GM21619 (cell line): ENCODE measurements at regions not wholly inside any gene's neighbourhood (a gene's known extent, or its start where the extent isn't known, plus 50 kb on each side); places are given as distances from the start of the nearest gene placed in this dataset.

Experiments
- ATAC-seq: cut with Tn5 transposase; IDR thresholded peaks from one replicate; pipeline ENCODE4 v1.9.1; 2021; ENCODE audit not compliant: unreplicated experiment

- no peak for ATAC-seq
Measured at GRCh38 chr13:84997858-84998257, 801.4 kb downstream of the SLITRK6 start.

GRCh38 chr13:84994582-84994981 is 804.6 kb downstream of the SLITRK6 start:
- no peak for ATAC-seq

- no peak for ATAC-seq
Measured at GRCh38 chr13:84985860-84986259, 813.4 kb downstream of the SLITRK6 start.

- no peak for ATAC-seq
Measured at GRCh38 chr13:84983321-84983720, 815.9 kb downstream of the SLITRK6 start.

- ATAC-seq, result no peak
Measured at GRCh38 chr13:84980571-84980970, 818.6 kb downstream of the SLITRK6 start.

- no peak for ATAC-seq
Measured at GRCh38 chr13:84978851-84979250, 820.4 kb downstream of the SLITRK6 start.

- ATAC-seq, result no peak
Measured at GRCh38 chr13:84973661-84974060, 825.6 kb downstream of the SLITRK6 start.

- no peak for ATAC-seq
Measured at GRCh38 chr13:84972907-84973306, 826.3 kb downstream of the SLITRK6 start.

- ATAC-seq, result no peak
Measured at GRCh38 chr13:84962849-84963248, 836.4 kb downstream of the SLITRK6 start.

- no peak for ATAC-seq
Measured at GRCh38 chr13:84962141-84962750, 837.0 kb downstream of the SLITRK6 start.

GRCh38 chr13:84961023-84961422 is 838.2 kb downstream of the SLITRK6 start:
- no peak for ATAC-seq

- no peak for ATAC-seq
Measured at GRCh38 chr13:84959818-84960217, 839.4 kb downstream of the SLITRK6 start.

GRCh38 chr13:84954636-84955035 is 844.6 kb downstream of the SLITRK6 start:
- no peak for ATAC-seq

GRCh38 chr13:84951128-84951527 is 848.1 kb downstream of the SLITRK6 start:
- no peak for ATAC-seq

GRCh38 chr13:84946192-84946591 is 853.0 kb downstream of the SLITRK6 start:
- no peak for ATAC-seq

- ATAC-seq, result no peak
Measured at GRCh38 chr13:84940798-84941197, 858.4 kb downstream of the SLITRK6 start.

- ATAC-seq, result no peak
Measured at GRCh38 chr13:84940167-84940566, 859.1 kb downstream of the SLITRK6 start.

- ATAC-seq, result no peak
Measured at GRCh38 chr13:84934911-84935310, 864.3 kb downstream of the SLITRK6 start.

- ATAC-seq, result no peak
Measured at GRCh38 chr13:84933797-84934196, 865.4 kb downstream of the SLITRK6 start.

GRCh38 chr13:84931264-84931663 is 868.0 kb downstream of the SLITRK6 start:
- ATAC-seq, result no peak

GRCh38 chr13:84927442-84928169 is 871.6 kb downstream of the SLITRK6 start:
- ATAC-seq, result no peak

GRCh38 chr13:84925443-84925842 is 873.8 kb downstream of the SLITRK6 start:
- no peak for ATAC-seq

GRCh38 chr13:84923831-84924230 is 875.4 kb downstream of the SLITRK6 start:
- no peak for ATAC-seq
